GM21723 (cell line): ENCODE measurements at regions not wholly inside any gene's neighbourhood (a gene's known extent, or its start where the extent isn't known, plus 50 kb on each side); places are given as distances from the start of the nearest gene placed in this dataset.

ENCODE experiments used
- ATAC-seq: cut with Tn5 transposase; IDR thresholded peaks from one replicate; pipeline ENCODE4 v1.9.1; 2021; ENCODE audit warnings: mild to moderate bottlenecking, moderate library complexity; ENCODE audit not compliant: unreplicated experiment

DNA sequence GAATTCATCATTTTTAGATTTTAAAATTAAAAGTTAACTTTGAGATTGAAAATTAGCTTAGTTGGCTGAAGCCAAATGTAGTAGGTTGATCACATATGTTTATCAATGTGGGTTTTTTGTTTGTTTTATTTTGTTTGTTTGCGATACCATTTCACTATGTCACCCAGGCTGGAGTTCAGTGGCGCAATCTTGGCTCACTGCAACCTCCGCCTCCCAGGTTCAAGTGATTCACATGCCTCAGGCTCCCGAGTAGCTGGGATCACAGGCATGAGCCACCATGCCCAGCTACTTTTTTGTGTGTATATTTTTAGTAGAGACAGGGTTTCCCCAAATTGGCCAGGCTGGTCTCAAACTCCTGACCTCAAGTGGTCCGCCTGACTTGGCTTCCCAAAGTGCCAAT lies 665.7 kb upstream of the SLC10A2 start:
- no peak for ATAC-seq

DNA sequence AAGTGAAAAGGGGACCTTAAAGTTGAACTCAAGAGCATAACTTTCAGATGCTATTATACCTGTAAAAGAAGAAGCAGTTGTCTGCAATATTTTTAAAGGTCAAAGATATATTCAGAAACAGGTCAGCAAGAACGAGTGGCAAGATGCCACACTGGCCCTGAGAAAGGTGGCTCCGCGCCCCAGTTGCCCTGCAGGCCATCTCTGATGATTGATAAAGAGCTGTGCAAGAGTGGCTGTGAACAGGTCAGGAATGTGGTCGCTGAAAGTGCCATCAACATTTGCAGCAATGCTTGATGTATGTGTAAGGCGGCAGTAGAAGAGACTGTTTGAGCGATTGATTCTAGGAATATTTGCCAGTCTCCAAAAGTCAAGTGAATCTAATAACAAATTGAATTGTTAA lies 664.2 kb upstream of the SLC10A2 start:
- ATAC-seq = no peak

DNA sequence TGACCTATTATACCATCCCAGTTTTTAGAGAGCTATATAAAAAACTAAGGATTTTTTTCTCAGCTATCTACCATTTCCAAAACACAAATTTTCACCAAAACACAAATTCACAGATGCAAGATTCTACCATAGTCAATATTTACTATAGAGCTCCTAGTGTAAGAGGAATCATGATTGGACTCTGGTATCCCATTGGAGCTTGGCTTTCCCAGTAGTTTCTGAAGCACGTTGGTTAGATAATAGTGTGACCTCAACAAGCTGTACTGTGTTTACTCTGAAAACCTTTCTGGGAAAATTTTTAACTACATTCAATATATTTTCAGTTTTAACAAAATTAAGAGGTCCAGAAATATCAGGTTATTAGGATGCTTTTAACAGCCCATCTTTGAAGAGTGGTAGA lies 660.6 kb upstream of the SLC10A2 start:
- no peak for ATAC-seq

DNA sequence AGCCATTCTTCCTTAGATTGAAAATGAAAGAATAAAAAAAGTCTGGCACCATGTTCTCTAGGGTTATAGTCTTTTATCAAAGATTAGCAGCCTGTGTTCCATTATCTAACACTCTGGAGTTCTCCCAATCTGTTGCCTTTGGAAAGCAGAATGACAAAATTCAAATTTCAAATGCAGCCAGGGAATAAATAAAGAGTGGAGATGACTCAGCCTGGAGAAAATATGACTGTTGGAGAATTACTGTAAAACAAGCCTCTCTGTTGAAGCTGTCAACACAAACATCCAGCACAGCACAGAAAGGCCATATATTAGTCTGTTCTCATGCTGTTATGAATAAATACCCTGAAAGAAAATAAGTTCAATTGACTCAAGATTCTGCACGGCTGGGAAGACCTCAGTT lies 650.5 kb upstream of the SLC10A2 start:
- ATAC-seq = no peak

DNA sequence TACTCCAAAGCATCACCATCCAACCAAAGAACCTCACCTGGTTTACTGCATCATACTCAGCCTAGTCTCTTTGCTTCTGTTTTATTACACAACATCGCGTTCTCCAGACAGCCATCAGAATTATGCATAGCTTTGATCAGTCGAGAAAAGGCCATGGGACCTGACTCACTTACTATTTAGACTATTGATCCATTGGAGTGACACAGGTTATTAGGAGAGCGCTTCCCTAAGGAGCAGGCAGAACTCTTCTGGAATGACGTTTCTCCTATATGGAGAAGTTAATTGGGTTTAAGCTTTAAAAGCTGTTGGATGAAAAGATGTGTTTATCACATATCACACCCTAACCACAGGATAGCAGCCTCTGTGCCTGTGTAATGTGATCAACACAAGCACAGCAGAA lies 649.1 kb upstream of the SLC10A2 start:
- no peak for ATAC-seq

DNA sequence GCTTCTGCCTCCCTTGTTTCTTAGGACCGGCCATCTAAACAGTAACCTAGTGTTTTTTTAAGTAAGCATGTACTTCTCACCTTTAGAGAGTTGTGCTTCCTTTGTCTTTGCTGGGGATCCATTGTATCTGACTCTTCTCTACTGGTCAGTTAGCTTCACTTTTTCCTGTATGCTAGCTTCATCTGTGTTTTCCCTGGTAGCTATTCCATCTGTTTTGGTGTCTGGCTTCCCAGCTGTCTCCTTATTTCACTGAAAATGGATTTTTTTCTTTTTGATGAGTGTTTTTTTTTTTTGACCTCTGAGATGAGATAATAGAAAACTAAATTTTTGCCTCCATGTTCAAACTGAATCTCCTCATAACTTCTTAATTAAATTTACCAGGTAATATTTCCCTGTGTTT lies 637.0 kb upstream of the SLC10A2 start:
- no peak for ATAC-seq

GRCh38 chr13:103698000-103698399 lies 631.8 kb upstream of the SLC10A2 start:
- no peak for ATAC-seq

- no peak for ATAC-seq
Observed at GRCh38 chr13:103695320-103695719, 629.1 kb upstream of the SLC10A2 start.

- ATAC-seq = no peak
Observed at GRCh38 chr13:103694471-103694870, 628.3 kb upstream of the SLC10A2 start.

DNA sequence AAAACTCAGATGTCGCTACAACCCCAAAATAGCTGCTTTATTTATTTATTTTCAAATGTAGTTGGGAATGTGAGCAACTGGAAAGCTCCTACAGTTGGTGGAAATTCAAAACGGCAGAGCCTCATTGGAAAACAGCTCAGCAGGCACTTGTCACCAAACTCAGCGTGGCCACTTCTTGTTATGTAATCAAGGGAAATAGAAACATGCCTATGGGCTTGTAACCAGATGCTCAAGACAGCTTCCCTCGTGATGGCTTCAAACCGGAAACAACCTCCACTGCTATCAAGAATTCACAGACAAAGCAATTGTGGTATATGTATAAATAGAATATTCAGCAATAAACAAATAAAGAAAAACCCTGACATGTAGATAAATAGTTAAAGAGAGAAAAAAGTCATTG lies 627.8 kb upstream of the SLC10A2 start:
- no peak for ATAC-seq

GRCh38 chr13:103692442-103692841 lies 626.2 kb upstream of the SLC10A2 start:
- no peak for ATAC-seq

DNA sequence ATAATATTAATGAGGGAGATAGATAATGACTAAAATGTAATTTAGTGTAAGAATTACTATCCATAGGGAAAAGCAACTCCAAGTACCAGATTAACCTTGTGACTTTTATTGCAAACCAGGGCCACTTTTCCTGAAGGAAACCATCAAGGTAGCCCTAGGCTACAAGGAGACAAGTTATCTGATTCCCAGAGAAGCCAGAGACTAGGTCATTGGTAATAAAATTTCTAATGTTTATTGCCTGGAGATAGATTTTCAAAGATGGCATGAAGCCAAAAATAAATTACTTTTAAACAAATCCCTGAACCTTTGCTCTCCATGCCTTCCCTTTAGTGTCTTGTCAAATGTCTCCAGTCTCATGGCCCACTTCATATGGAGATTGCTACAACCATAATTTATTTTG lies 610.1 kb upstream of the SLC10A2 start:
- ATAC-seq = no peak

DNA sequence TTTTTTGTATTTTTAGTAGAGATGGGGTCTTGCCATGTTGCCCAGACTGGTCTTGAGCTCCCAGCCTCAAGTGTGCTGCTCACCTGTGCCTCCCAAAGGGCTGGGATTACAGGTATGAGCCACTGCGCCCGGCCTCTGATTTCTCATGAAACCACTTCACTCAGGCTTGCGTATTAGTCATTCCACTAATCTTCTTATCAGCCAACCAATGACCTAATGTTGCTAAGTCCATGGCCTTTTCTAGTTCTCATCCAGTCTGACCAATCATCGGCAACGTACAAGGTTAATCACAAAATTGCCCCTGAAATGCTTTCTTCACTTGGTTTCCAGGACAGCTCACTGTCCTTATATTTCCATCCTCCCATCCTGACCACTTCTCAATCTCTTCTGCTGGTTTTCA lies 605.3 kb upstream of the SLC10A2 start:
- ATAC-seq = no peak

- ATAC-seq = no peak
Observed at GRCh38 chr13:103663996-103664395, 597.8 kb upstream of the SLC10A2 start.

DNA sequence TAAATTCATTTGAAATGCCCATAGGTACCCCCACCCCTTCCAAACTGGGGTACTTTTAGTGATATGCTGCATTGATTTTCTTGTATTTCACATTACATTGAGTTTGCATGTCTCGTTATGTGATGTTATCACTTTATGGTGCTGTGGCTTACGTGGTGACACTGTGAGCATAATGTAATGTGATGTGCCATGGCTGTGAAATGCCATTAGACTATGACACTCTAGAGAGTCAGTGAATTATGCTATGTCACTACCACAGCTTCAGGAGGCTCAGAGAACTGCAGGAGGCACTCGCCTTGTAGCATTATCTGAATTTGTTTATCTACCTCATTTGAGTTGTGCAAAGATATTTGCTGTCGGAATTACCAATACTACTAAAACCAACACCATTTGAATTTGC lies 590.1 kb upstream of the SLC10A2 start:
- no peak for ATAC-seq

DNA sequence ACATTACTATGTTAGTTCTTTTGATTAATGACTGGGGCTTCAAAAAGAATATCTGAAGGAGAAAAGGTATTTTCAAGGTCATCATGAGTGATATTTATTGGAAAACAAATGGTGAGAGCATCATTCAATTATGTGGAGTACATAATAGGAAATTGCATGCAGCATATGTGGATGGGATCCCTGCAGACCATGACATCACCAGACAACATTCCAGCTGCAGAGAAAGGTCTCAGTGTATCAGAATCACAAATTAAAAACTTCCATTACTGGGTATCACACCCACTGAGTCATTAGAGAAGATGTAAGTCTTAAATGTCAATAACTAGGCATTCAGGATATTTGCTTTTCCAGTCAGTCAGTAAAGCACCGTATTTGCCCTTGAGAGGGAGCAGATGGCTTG lies 574.4 kb upstream of the SLC10A2 start:
- ATAC-seq = no peak

DNA sequence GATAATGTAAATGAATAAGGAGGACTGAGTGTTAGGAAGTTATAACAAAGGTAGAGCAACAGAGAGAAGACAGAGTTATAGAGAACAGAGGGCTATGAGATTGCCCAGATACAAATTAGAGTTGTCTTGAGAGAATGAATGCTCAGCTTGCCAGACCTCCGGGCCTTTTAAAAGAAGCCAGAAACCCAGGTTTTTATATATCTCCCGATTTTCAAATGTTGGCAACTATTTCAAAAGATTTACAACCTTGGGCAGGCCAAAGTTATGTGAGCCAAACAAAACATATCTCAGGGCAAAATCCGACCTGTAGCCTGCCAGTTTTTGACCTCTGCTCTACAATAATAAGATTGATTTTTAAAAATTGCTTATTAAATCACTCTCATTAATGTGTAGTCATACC lies 573.1 kb upstream of the SLC10A2 start:
- no peak for ATAC-seq

DNA sequence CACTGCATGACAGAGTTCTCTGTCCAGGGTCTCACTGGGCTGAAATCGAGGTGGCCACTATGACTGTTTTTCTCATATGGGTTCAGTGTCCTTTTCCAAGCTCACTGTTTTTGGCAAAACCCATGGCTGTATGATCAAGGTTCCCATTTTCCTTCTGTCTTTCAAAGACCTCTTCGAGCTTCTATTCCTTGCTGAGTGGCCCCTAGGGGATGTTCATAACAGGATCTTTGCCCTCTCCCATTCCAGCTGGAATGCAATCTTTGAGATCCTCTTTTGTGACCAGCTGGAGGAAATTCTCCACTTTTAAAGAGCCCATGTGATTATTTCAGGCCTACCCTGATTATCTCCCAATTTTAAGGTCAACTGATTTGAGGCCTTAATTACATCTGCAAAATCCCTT lies 572.5 kb upstream of the SLC10A2 start:
- ATAC-seq = no peak

DNA sequence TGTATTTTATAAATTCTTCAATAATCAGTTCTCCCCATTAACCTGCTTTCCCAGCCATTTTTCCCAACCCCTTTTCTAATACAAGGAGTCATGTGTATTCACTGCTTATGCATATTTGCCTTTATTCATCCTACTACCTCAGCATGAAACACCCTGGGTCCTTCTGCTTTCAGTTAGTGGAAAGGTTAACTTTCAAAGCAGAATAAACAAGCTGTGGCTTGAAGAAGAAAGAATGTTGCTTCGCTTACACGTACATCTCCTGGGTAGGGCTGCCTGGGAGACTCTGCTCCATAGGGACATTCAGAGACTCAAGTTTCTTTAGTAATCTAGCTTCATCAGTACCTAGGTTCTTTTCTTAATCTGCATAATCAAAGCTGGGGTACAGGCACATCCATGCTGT lies 567.8 kb upstream of the SLC10A2 start:
- ATAC-seq = no peak

- no peak for ATAC-seq
Observed at GRCh38 chr13:103625194-103625593, 559.0 kb upstream of the SLC10A2 start.

DNA sequence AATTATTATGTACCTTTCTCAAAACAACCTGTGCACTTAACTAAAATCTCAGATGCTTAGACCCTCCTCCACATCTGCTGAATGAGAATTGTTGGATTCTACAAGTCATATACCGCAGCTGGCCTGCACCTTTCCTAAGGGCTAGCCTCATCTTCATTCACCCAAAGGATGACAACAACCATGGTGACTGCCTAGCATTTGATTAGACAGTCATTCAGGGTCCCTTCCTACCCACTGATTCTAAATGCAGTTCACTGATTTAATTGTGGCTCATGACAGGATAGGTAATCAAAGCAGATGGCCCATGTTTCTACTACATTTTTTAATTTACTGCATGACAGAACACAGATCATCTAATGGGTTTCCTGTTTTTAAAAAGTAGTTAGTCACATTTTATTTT lies 551.9 kb upstream of the SLC10A2 start:
- no peak for ATAC-seq

DNA sequence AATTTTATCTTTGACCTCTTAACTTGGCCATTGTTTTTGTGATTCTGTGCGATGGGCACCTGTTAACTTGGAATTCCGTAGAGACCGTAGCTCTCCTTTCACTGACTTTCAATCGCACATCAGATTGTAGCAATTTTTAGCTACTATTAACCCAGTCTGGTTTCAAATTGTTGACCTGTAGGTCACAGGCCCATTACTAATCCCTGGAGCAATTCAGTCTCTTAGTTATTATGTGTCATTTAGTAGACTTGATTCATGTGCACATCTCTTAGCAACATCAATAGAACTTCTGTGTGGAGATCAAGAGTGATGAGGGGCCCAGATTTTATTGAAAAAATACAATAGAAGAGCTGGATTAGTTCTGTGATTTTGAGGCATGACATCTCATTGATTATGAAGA lies 549.6 kb upstream of the SLC10A2 start:
- ATAC-seq = no peak

GRCh38 chr13:103614761-103615160 lies 548.5 kb upstream of the SLC10A2 start:
- no peak for ATAC-seq

DNA sequence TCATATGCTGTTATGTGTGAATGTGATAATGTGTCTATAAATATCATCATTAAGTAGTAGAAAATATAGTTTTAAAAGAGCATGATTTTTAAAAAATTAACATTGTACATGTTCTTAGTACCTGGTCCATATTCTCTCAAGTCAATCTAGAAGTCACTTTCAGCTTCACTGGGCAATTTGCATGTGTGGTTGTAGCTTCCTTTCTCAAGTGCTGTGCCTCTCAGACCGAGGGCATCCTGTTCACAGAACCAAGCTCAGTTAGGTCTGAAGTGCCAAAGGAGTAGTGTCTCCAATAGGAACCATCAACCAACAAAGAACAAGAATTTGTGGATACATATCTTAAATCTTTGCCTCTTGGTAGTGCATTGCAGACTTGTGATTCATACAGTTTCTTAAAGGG lies 541.8 kb upstream of the SLC10A2 start:
- peak; percentile 63 for ATAC-seq
